ENCODE measurements at regions not wholly inside any gene's neighbourhood (a gene's known extent, or its start where the extent isn't known, plus 50 kb on each side); places are given as distances from the start of the nearest gene placed in this dataset.

- TF ChIP-seq CTCF (optimal IDR thresholded peaks at IDR 0.05 in 1 of 3, IDR thresholded peaks at IDR 0.05 in 1 of 3, conservative IDR thresholded peaks at IDR 0.05 in 1 of 3; ENCODE audit: extremely low read depth in 1 of 3, insufficient read depth in 2 of 3, low read length in 3 of 3) (no peak), EZH2 (IDR thresholded peaks at IDR 0.05; ENCODE audit: low read length) (no peak)
Observed at GRCh38 chr4:128543696-128544095, 256.1 kb upstream of the PGRMC2 start.

All from keratinocyte (primary cell).